NCI-H446 (cell line): ENCODE measurements at regions not wholly inside any gene's neighbourhood (a gene's known extent, or its start where the extent isn't known, plus 50 kb on each side); places are given as distances from the start of the nearest gene placed in this dataset.

Source experiments
- DNase-seq, 2 experiments: peaks; one replicate each; lab custom pipeline; 2025; lab: John Stamatoyannopoulos, UW

- DNase-seq, result no peak
Measured at GRCh38 chr2:20110876-20111275, 59.4 kb upstream of the LAPTM4A start.

DNA sequence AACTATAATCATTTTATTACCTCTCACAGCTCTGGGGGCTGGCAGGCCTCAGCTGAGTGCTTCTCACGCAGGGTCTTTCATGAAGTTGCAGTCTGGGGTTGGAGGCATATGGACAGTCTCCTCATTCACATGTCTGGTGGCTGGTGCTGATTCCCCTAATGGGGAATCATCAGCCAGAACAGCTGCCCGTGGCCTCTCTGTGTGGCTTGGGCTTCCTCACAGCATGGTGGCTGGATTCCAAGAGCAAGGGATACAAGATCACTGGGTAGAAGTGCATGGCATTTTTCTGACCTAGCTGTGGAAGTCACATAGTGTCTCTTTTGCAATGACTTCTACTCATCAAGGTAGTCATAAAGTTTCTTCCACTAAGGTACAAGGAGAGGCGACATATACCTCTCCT, 59.0 kb upstream of the LAPTM4A start:
- no peak for DNase-seq

- no peak for DNase-seq
Measured at GRCh38 chr2:20108655-20109396, 57.4 kb upstream of the LAPTM4A start.

GRCh38 chr2:20107776-20108175, 56.3 kb upstream of the LAPTM4A start:
- no peak for DNase-seq

DNA sequence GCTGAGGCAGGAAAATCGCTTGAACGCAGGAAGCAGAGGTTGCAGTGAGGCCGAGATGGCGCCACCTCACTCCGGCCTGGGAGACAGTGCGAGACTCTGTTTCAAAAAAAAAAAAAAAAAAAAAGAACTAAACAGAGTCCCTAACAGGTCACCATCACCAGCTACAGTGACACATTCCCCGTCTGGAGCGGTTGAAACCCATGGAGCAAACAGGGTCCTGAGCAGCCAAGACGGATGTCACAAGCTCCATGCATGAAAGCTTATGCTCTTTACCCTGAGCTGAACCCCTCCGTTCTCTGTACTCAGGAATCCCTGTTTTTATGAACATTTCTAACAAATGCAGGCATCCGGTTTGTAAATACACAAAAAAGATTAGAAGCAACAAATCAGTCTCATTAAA, 55.9 kb upstream of the LAPTM4A start:
- DNase-seq, result no peak

DNA sequence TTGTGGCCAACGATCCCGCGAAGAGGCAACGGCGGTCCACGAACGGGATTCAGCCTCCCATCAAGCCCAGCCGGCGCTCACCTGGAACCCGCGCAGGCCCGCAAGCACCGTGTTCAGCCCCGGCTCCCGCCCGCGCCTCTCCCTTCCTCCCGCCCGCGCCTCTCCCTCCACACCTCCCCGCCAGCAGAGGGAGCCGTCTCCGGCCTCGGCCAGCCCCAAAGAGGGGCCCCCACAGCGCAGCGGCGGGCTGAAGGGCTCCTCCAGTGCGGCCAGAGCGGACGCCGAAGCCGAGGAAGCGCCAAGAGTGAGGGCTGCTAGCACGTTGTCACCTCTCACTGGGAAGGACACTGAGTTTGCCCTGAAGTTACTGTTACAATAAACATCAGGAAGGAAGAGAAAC, 55.3 kb upstream of the LAPTM4A start:
- no peak for DNase-seq

DNA sequence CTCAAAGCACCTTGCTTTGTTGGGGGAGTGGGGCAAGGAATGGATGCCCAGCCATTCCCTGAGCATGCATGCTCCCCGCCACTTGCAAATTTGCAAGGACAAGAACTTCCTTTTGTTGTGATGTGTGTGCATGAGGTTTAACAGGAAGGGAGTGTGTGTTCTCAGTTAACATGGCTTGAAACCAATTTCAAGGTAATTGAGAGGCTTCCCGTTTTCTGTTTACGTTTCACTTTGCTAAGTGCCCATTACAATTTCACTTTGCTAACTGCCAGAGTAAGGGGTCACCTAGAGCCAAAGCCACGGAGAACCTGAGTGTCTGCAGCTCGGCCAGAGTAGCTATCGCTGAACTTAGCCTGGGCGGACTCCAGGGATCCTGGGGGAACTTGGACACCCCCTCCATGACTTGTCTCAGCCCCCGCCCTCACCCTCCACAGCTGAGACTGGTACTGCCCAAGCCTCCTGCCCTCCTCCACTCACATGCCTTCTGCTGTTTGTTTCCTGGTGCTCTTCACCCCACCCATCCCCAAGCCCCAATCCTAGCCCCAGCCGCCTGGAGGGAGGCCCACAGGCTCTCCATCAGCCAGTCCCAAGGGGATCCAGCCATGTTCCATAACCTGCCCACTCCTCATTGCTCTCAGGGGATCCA, 53.6 kb upstream of the LAPTM4A start:
- DNase-seq, result no peak

DNA sequence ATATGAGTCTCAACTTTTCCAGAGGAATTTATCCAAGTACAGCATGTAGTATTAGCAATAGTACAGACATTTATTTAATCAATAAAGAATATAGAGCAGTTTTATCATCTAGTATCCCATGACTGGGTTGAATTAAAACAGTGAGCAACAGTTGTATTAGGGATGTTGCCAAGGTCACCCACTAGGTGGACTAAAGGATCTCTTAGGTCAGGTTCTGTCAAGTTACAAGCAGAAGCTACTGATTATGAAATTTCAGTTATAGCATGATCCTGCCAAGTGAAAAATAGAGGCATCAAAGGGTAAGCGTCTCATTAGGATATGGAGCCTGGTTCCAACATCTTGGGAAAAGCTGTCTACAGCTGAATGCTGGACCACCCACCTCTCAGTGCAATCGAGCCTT, 52.1 kb upstream of the LAPTM4A start:
- no peak for DNase-seq
